Naive B cell (primary cell): ENCODE measurements at regions not wholly inside any gene's neighbourhood (a gene's known extent, or its start where the extent isn't known, plus 50 kb on each side); places are given as distances from the start of the nearest gene placed in this dataset.

Source experiments
- ATAC-seq, 2 donors: fragments of 150-1000 bp; cut with Tn5 transposase; 2 replicates each; pipeline ENCODE4 v1.10.0; 2021; ENCODE audit warnings: low read depth in 2 of 2, mild to moderate bottlenecking in 2 of 2, moderate library complexity in 2 of 2
- DNase-seq: peaks from one replicate; pipeline ENCODE4 v3.0.0; 2022
- H3K27ac Mint-ChIP-seq, 6 donors: one replicate each; pipeline ENCODE4 v1.8.0; 2020 to 2022; ENCODE audit warnings: mild to moderate bottlenecking in 6 of 6, mixed read lengths in 6 of 6, moderate library complexity in 5 of 6, inconsistent platforms in 2 of 6
- H3K27me3 Mint-ChIP-seq, 3 donors: one replicate each; pipeline ENCODE4 v1.8.0; 2021 to 2022; ENCODE audit warnings: mixed read lengths in 3 of 3, mild to moderate bottlenecking in 1 of 3
- H3K36me3 Mint-ChIP-seq, 2 donors: one replicate each; pipeline ENCODE4 v1.8.0; 2020 to 2022; ENCODE audit warnings: mixed read lengths in 2 of 2, inconsistent platforms in 1 of 2, mild to moderate bottlenecking in 1 of 2
- H3K4me1 Mint-ChIP-seq, 3 donors: one replicate each; pipeline ENCODE4 v1.8.0; 2020 to 2022; ENCODE audit warnings: mixed read lengths in 3 of 3, inconsistent platforms in 1 of 3, mild to moderate bottlenecking in 1 of 3, moderate library complexity in 1 of 3
- H3K4me3 Mint-ChIP-seq, 8 donors: one replicate each; pipeline ENCODE4 v1.8.0; 2020 to 2022; ENCODE audit warnings: mild to moderate bottlenecking in 8 of 8, mixed read lengths in 8 of 8, moderate library complexity in 8 of 8, inconsistent platforms in 2 of 8
- H3K9me3 Mint-ChIP-seq, 7 donors: one replicate each; pipeline ENCODE4 v1.8.0; 2020 to 2022; ENCODE audit warnings: mixed read lengths in 7 of 7, mild to moderate bottlenecking in 5 of 7, inconsistent platforms in 2 of 7, moderate library complexity in 1 of 7

DNA sequence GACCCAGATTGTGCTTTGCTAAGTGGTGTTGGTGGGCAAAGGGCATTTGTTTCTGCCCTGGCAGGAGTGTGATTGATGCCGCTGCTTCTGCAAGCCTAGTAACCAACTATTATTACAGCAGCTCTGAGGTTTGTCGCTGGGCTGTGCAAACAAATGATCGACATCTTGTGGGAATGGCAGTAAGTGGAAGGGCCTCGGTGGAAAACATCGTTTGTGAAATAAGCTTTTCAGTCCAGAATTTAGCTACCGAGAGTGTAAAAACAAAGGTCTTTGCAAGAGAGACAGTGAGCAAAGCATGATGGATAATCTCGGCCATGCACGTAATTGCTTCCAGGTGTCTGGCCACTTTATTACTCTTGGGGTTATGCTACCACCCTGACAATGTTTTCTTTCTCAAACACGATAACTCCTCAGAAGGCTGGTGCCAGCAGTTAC lies 397.7 kb upstream of the PRICKLE1 start:
- ATAC-seq = no peak
- peaks cover 0 to 4% (median 0%) of the 10 kb centered on the region in 3 donors for H3K27me3 Mint-ChIP-seq

DNA sequence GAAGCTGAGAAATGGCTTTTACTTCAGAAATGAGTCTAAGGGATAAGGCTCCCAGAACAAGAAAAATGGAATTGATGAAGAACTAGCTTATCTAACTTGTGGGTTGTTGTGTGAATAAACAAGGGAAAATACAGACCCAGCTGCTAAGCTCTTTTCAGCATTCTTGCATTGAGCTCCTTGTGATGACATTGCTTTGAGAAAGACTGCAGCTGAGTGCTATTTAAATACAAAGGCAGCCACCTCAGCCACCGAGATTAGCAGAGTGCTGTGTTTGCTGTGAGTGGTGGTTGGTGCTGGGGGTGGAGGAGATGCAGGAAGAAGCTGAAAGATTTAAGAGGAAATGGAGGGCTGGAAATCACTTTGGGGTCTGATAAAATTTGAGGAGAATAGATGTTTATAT lies 396.0 kb upstream of the PRICKLE1 start:
- H3K36me3 Mint-ChIP-seq = no peaks in the 10 kb centered on the region
- peak overlapping the region in 1 of 6 donors; percentile 65 for H3K27ac Mint-ChIP-seq
- no peak for ATAC-seq
- DNase-seq = no peak
- peaks cover 0 to 4% (median 0%) of the 10 kb centered on the region in 3 donors for H3K27me3 Mint-ChIP-seq
- H3K4me1 Mint-ChIP-seq = no peaks in the 10 kb centered on the region
- no peaks in the 10 kb centered on the region for H3K9me3 Mint-ChIP-seq
- H3K4me3 Mint-ChIP-seq = no peak overlapping the region

More for the DNA sequence above, 397.7 kb upstream of the PRICKLE1 start:
- DNase-seq = no peak
- no peaks in the 10 kb centered on the region for H3K36me3 Mint-ChIP-seq
- no peaks in the 10 kb centered on the region for H3K9me3 Mint-ChIP-seq
- H3K27ac Mint-ChIP-seq = no peak overlapping the region
- no peak overlapping the region for H3K4me3 Mint-ChIP-seq
- H3K4me1 Mint-ChIP-seq = no peaks in the 10 kb centered on the region

GRCh38 chr12:42982828-42983227 lies 393.3 kb upstream of the PRICKLE1 start:
- Mint-ChIP-seq H3K36me3 (no peaks in the 10 kb centered on the region), H3K9me3 (no peaks in the 10 kb centered on the region), H3K4me3 (no peak overlapping the region), H3K4me1 (no peaks in the 10 kb centered on the region), H3K27ac (no peak overlapping the region), H3K27me3 (peaks cover 0 to 4% (median 0%) of the 10 kb centered on the region in 3 donors)
- ATAC-seq (no peak), DNase-seq (no peak)

DNA sequence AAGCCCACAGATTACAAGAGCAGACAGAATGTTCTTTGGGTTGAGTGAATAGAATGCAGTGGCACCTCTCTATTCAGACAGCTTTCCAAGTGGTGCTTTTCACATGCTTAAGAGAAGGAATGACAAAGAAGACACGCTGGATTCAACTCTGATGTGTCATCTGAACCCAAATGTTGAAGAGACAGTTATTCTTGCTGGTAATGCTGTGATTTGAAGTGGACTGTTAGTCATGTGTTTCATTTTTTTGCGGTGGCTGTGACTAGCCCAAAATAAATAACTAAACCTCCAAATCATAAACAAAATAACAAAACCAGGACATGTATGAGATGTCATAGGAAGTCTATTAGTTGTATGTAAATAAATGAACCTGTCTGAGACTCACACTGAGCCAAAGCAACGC lies 391.8 kb upstream of the PRICKLE1 start:
- H3K27me3 Mint-ChIP-seq = peaks cover 0 to 4% (median 0%) of the 10 kb centered on the region in 3 donors
- no peak overlapping the region for H3K27ac Mint-ChIP-seq
- no peaks in the 10 kb centered on the region for H3K4me1 Mint-ChIP-seq
- no peak for DNase-seq
- no peaks in the 10 kb centered on the region for H3K36me3 Mint-ChIP-seq
- ATAC-seq = no peak
- H3K9me3 Mint-ChIP-seq = no peaks in the 10 kb centered on the region
- H3K4me3 Mint-ChIP-seq = no peak overlapping the region

- H3K4me3 Mint-ChIP-seq = peak overlapping the region in 1 of 8 donors; percentile 12
- H3K27ac Mint-ChIP-seq = no peak overlapping the region
- no peaks in the 10 kb centered on the region for H3K4me1 Mint-ChIP-seq
- DNase-seq = no peak
- peaks cover 0 to 4% (median 0%) of the 10 kb centered on the region in 3 donors for H3K27me3 Mint-ChIP-seq
- ATAC-seq = no peak
- no peaks in the 10 kb centered on the region for H3K36me3 Mint-ChIP-seq
- no peaks in the 10 kb centered on the region for H3K9me3 Mint-ChIP-seq
Measured at GRCh38 chr12:42980441-42980840, 390.9 kb upstream of the PRICKLE1 start.

DNA sequence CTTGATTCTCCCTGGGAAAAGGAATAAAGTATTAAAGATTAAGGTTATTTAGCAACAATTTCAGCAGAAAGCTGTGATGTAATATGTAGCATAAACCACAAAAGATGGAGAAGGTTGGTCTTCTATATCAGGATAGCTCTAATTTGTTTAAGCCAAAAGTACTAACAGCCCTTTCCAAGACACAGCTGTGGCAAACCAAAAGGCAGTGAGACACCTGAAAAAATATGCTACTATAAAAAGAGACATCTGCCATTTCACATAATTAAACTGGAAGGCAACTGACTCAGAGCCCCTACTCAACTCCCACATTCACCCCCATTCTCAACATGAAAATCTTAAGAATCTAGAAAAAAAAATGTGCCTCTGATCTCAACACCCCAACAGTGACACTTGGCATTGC lies 390.2 kb upstream of the PRICKLE1 start:
- Mint-ChIP-seq H3K4me3 (no peak overlapping the region), H3K36me3 (no peaks in the 10 kb centered on the region), H3K9me3 (peaks cover 0 to 7% (median 4%) of the 10 kb centered on the region in 7 donors), H3K4me1 (no peaks in the 10 kb centered on the region), H3K27me3 (peaks cover 0 to 4% (median 0%) of the 10 kb centered on the region in 3 donors), H3K27ac (no peak overlapping the region)
- ATAC-seq (no peak), DNase-seq (no peak)

GRCh38 chr12:42978708-42979107 lies 389.2 kb upstream of the PRICKLE1 start:
- H3K4me1 Mint-ChIP-seq = no peaks in the 10 kb centered on the region
- H3K4me3 Mint-ChIP-seq = no peak overlapping the region
- no peak overlapping the region for H3K27ac Mint-ChIP-seq
- ATAC-seq = no peak
- DNase-seq = no peak
- H3K27me3 Mint-ChIP-seq = no peaks in the 10 kb centered on the region
- no peaks in the 10 kb centered on the region for H3K36me3 Mint-ChIP-seq
- peaks cover 0 to 9% (median 4%) of the 10 kb centered on the region in 7 donors for H3K9me3 Mint-ChIP-seq

- H3K27me3 Mint-ChIP-seq = no peaks in the 10 kb centered on the region
- peaks cover 1 to 13% (median 7%) of the 10 kb centered on the region in 7 donors for H3K9me3 Mint-ChIP-seq
- no peaks in the 10 kb centered on the region for H3K36me3 Mint-ChIP-seq
- H3K4me3 Mint-ChIP-seq = no peak overlapping the region
- no peak for DNase-seq
- H3K27ac Mint-ChIP-seq = no peak overlapping the region
- no peaks in the 10 kb centered on the region for H3K4me1 Mint-ChIP-seq
- ATAC-seq = no peak
Measured at GRCh38 chr12:42977451-42978230, 388.1 kb upstream of the PRICKLE1 start.

DNA sequence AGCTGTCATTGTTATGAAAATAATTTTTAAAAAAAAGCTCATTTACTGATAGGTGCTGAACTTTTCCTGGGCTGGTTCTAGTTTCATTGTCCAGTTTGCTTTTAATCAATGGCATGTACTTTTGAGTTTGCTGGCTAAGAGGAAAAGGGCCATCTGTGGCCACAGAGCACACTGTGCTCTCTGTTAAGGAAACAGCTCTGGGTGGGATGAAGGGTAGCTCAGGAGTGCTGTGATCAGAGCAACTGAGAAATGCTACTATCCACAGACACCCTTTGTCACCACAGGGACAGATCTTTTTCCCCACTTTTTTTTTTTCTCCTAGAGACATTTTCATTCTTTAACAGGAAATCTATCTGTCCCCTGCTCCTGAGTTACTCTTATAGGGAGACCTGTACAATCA lies 387.1 kb upstream of the PRICKLE1 start:
- no peak overlapping the region for H3K4me3 Mint-ChIP-seq

DNA sequence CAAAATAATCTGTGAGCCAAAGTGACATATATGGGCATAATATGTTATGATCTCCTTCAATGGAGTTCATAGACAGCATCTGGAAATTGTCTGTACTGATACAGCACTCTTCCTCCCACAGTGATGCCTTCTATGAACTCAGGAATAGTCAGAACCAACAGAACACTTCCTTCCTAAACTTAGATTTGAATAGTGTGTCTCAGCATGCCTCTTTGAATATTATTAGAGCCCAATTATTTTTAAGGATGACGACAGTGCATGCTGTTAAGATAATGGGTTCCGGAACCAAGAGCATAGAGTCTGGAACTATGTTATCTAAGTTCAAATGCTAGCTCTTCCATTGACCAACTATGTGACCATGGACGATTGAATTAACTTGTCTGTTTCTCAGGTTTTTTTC lies 386.6 kb upstream of the PRICKLE1 start:
- no peak for DNase-seq
- Mint-ChIP-seq H3K27me3 (no peaks in the 10 kb centered on the region), H3K9me3 (peaks cover 4 to 21% (median 9%) of the 10 kb centered on the region in 7 donors), H3K27ac (no peak overlapping the region), H3K36me3 (no peaks in the 10 kb centered on the region), H3K4me1 (no peaks in the 10 kb centered on the region), H3K4me3 (no peak overlapping the region)
- no peak for ATAC-seq

More for the DNA sequence above, 387.1 kb upstream of the PRICKLE1 start:
- no peak overlapping the region for H3K27ac Mint-ChIP-seq
- no peaks in the 10 kb centered on the region for H3K4me1 Mint-ChIP-seq
- DNase-seq (no peak), ATAC-seq (no peak)
- no peaks in the 10 kb centered on the region for H3K36me3 Mint-ChIP-seq
- no peaks in the 10 kb centered on the region for H3K27me3 Mint-ChIP-seq
- peaks cover 1 to 16% (median 9%) of the 10 kb centered on the region in 7 donors for H3K9me3 Mint-ChIP-seq

DNA sequence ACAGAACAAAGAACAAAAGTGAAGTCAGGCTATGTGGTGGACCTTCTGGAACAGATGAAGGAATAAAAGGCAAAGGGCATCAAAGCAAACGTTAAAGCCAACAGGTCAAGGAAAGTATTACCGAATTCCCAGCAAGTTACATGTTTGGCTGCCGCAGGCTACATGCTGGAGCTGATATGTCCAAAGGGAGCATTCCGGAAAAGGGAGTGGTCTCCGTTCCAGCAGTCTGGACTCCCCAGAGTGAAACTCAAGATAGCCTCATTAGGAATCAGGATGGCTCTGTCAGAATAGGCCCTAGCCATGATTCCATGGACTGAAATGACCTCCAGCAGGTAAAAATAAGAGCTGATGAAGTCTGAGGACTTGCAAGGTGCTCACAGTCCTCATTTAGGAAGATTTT lies 379.8 kb upstream of the PRICKLE1 start:
- DNase-seq (no peak), ATAC-seq (no peak)
- no peak overlapping the region for H3K27ac Mint-ChIP-seq
- H3K36me3 Mint-ChIP-seq = no peaks in the 10 kb centered on the region
- peaks cover 0 to 14% (median 6%) of the 10 kb centered on the region in 7 donors for H3K9me3 Mint-ChIP-seq
- no peak overlapping the region for H3K4me3 Mint-ChIP-seq
- H3K4me1 Mint-ChIP-seq = no peaks in the 10 kb centered on the region
- no peaks in the 10 kb centered on the region for H3K27me3 Mint-ChIP-seq

DNA sequence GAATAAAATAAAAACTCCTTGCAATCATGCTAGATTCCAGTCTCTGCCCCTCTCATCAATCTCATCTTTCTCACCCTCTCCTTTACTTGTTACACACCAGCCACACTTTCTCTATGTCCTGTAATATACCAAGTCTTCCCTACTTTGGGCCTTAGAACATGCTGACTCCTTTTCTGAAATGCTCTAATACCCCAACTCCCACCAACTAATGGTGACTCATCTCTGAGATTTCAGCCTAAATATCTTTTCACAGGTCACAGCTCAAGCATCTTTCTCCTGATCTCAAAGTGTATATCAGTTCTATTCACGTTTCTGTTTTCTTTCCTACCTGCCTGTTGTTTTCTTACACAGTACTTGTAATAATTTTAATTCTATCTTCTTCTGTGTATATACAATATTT lies 378.9 kb upstream of the PRICKLE1 start:
- ATAC-seq = no peak
- Mint-ChIP-seq H3K9me3 (peaks cover 0 to 14% (median 6%) of the 10 kb centered on the region in 7 donors), H3K27me3 (no peaks in the 10 kb centered on the region), H3K27ac (no peak overlapping the region), H3K4me3 (no peak overlapping the region), H3K4me1 (no peaks in the 10 kb centered on the region), H3K36me3 (no peaks in the 10 kb centered on the region)
- DNase-seq = no peak

GRCh38 chr12:42967850-42968249 lies 378.3 kb upstream of the PRICKLE1 start:
- H3K27me3 Mint-ChIP-seq = no peaks in the 10 kb centered on the region
- no peak overlapping the region for H3K4me3 Mint-ChIP-seq
- no peak for DNase-seq
- no peaks in the 10 kb centered on the region for H3K4me1 Mint-ChIP-seq
- no peak overlapping the region for H3K27ac Mint-ChIP-seq
- H3K36me3 Mint-ChIP-seq = no peaks in the 10 kb centered on the region
- no peak for ATAC-seq
- peaks cover 0 to 14% (median 3%) of the 10 kb centered on the region in 7 donors for H3K9me3 Mint-ChIP-seq

DNA sequence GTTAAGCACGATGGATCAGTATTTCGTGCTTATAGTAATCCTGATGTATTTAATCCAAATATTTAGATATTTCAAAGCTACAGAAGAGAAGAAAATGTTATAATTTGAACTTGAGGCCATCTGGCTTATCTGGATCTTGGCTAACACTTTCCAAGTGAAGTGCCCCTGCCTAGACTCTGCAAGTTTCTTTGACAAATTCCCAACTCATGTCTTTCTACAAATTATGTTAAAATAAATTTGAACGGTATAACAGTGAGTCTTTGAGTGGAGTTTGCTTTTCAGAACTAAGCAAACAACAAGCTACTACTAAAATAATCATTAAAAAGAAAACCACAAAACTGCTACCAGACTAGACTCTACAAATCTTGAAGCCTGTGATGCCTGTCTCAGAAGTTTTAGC lies 374.4 kb upstream of the PRICKLE1 start:
- Mint-ChIP-seq H3K9me3 (no peaks in the 10 kb centered on the region), H3K27ac (no peak overlapping the region), H3K27me3 (peaks cover 0 to 5% (median 0%) of the 10 kb centered on the region in 3 donors), H3K4me3 (no peak overlapping the region), H3K4me1 (no peaks in the 10 kb centered on the region), H3K36me3 (no peaks in the 10 kb centered on the region)
- no peak for DNase-seq
- no peak for ATAC-seq
